K562 (cell line): ENCODE measurements at regions not wholly inside any gene's neighbourhood (a gene's known extent, or its start where the extent isn't known, plus 50 kb on each side); places are given as distances from the start of the nearest gene placed in this dataset.

Source experiments
- ATAC-seq: fragments of 200-7000 bp; cut with Tn5 transposase; 3 replicates; pipeline ENCODE4 v1.9.1; 2020; ENCODE audit warnings: moderate library complexity
- BruUV-seq: library from RNA; stranded (reverse); fragments of 400-500 nt; replicated peaks from 2 replicates; lab custom pipeline; 2021; lab: Mats Ljungman, UMichigan
- CTCF ChIA-PET: fragments of 300-600 bp; formaldehyde crosslinking; extraction: SDS; loops from one replicate; lab custom pipeline; 2021; ENCODE audit warnings: low intra/inter-chr PET ratio; lab: Yijun Ruan, JAX
- POLR2A ChIA-PET: fragments of 300-600, 350-650 bp; sonication (Branson Sonifier 250); formaldehyde crosslinking; extraction: SDS; loops from one replicate; lab custom pipeline; 2021; ENCODE audit warnings: antibody characterized with exemption, inconsistent platforms; lab: Yijun Ruan, JAX
- DNase-seq, 4 experiments: peaks; one replicate each; pipeline versions ENCODE4 v3.0.0 to v3.0.0-alpha.2; 2011 to 2018; ENCODE audit warnings: low spot score in 3 of 4, mixed read lengths in 3 of 4; ENCODE audit errors: extremely low read depth in 1 of 4
- FAIRE-seq: peaks from 2 replicates; lab custom pipeline; 2011; peaks lifted over from hg19 to GRCh38; lab: Jason Lieb, UNC
- H2AFZ ChIP-seq: 2 replicates; pipeline ENCODE4 v1.6.0; 2011; ENCODE audit warnings: low read depth, low read length, control low read depth, inconsistent platforms
- H3K27ac ChIP-seq: fragments of 200-600 bp; 3 replicates; pipeline ENCODE4 v1.8.0; 2011; ENCODE audit warnings: low read depth, mild to moderate bottlenecking, control low read depth, inconsistent platforms, low read length, moderate library complexity, mixed read lengths; ENCODE audit errors: extremely low read depth
- H3K27me3 ChIP-seq, 2 experiments: fragments of 300-600 bp in 1 of 2; 2 replicates in 1 of 2; 3 replicates in 1 of 2; pipeline versions ENCODE4 v1.6.0 to v1.8.0; 2011; ENCODE audit warnings: inconsistent platforms in 2 of 2, low read length in 2 of 2, mild to moderate bottlenecking in 1 of 2, mixed read lengths in 1 of 2, moderate library complexity in 1 of 2; ENCODE audit not compliant: control insufficient read depth in 2 of 2, insufficient read depth in 2 of 2
- H3K36me3 ChIP-seq: fragments of 300-600 bp; 3 replicates; pipeline ENCODE4 v1.8.0; 2011; ENCODE audit warnings: mild to moderate bottlenecking, low read length, inconsistent platforms; ENCODE audit not compliant: control insufficient read depth, insufficient read depth
- H3K4me1 ChIP-seq, 2 experiments: fragments of 200-600 bp in 1 of 2; replicated peaks in 1 of 2; 2 replicates in 1 of 2; 3 replicates in 1 of 2; pipeline versions ENCODE4 v1.5.1 to v1.8.0; 2011; ENCODE audit warnings: inconsistent platforms in 2 of 2, low read length in 2 of 2, mild to moderate bottlenecking in 1 of 2, mixed read lengths in 1 of 2, moderate library complexity in 1 of 2; ENCODE audit not compliant: control insufficient read depth in 2 of 2, insufficient read depth in 2 of 2
- H3K4me2 ChIP-seq: 2 replicates; pipeline ENCODE4 v1.6.1; 2011; ENCODE audit warnings: low read length, control low read depth, inconsistent platforms, mixed read lengths; ENCODE audit not compliant: insufficient read depth
- H3K4me3 ChIP-seq: fragments of 200-600 bp; sonication (generic), shearing (Covaris generic); 2 replicates; pipeline ENCODE4 v1.5.1; 2016; ENCODE audit warnings: control low read depth, inconsistent platforms
- H3K79me2 ChIP-seq: fragments of 200-600 bp; 3 replicates; pipeline ENCODE4 v1.8.0; 2011; ENCODE audit warnings: low read length, inconsistent platforms; ENCODE audit not compliant: control insufficient read depth, insufficient read depth
- H3K9ac ChIP-seq, 2 experiments: 2 replicates each; pipeline versions ENCODE4 v1.6.0 to v1.6.1; 2011; ENCODE audit warnings: low read depth in 2 of 2, low read length in 2 of 2, control low read depth in 1 of 2, inconsistent platforms in 1 of 2, mild to moderate bottlenecking in 1 of 2, mixed read lengths in 1 of 2; ENCODE audit not compliant: insufficient read depth in 1 of 2
- H3K9me1 ChIP-seq: one replicate; pipeline ENCODE4 v1.6.0; 2011; ENCODE audit warnings: inconsistent platforms, mild to moderate bottlenecking, low read length, moderate library complexity; ENCODE audit not compliant: control insufficient read depth, insufficient read depth
- H3K9me3 ChIP-seq: replicated peaks from 2 replicates; pipeline ENCODE4 v1.5.1; 2011; ENCODE audit warnings: low read depth, low read length, inconsistent platforms; ENCODE audit not compliant: control insufficient read depth, insufficient read depth
- H4K20me1 ChIP-seq: replicated peaks from 2 replicates; pipeline ENCODE4 v1.6.1; 2011; ENCODE audit warnings: low read length, inconsistent platforms, mixed read lengths; ENCODE audit not compliant: control insufficient read depth, insufficient read depth
- DIDO1 ChIP-seq: fragments of 450-650 bp; IDR thresholded peaks from 2 replicates; pipeline ENCODE4 v1.6.1; 2016; ENCODE audit warnings: low read depth, missing biosample characterization, missing genetic modification characterization
- GATAD2B ChIP-seq: fragments of 450-650 bp; IDR thresholded peaks from 2 replicates; pipeline ENCODE4 v1.6.1; 2017; ENCODE audit warnings: mild to moderate bottlenecking, borderline replicate concordance
- HNRNPL ChIP-seq: fragments of 200-400 bp; formaldehyde crosslinking; IDR thresholded peaks from 2 replicates; pipeline ENCODE4 v1.6.1; 2017; ENCODE audit warnings: low read depth, mild to moderate bottlenecking, low read length
- KAT7 ChIP-seq: sonication (generic); formaldehyde crosslinking; IDR thresholded peaks from 2 replicates; pipeline ENCODE4 v1.8.0; 2022; ENCODE audit warnings: missing genetic modification reagents, mild to moderate bottlenecking, borderline replicate concordance
- NCOA1 ChIP-seq: fragments of 450-650 bp; IDR thresholded peaks from 2 replicates; pipeline ENCODE4 v1.6.1; 2016; ENCODE audit warnings: low read depth
- RBM22 ChIP-seq: fragments of 200-400 bp; formaldehyde crosslinking; IDR thresholded peaks from 2 replicates; pipeline ENCODE4 v1.6.1; 2018; ENCODE audit warnings: low read length, low read depth; ENCODE audit not compliant: poor library complexity, severe bottlenecking
- SNRNP70 ChIP-seq: fragments of 200-400 bp; formaldehyde crosslinking; optimal IDR thresholded peaks from 2 replicates; pipeline ENCODE3; 2017; ENCODE audit warnings: low read depth, low read length
- TAF7 ChIP-seq: fragments of 450-650 bp; IDR thresholded peaks from 2 replicates; pipeline ENCODE4 v1.6.1; 2016; ENCODE audit warnings: missing genetic modification characterization, missing compliant biosample characterization
- XRCC4 ChIP-seq: IDR thresholded peaks from one replicate; pipeline ENCODE4 v1.6.1; 2011; ENCODE audit not compliant: insufficient read depth, insufficient read length; ENCODE audit errors: extremely low read depth
- ZNF445 ChIP-seq: fragments of 250-450 bp; sonication (Bioruptor Pico); IDR thresholded peaks from 2 replicates; pipeline ENCODE4 v1.4.0; 2020; ENCODE audit warnings: low read depth, mild to moderate bottlenecking, moderate library complexity
- WGBS: fragments of 100-300 bp; shearing (Covaris generic); methylation state at CpG from one replicate; pipeline ENCODE4 v1.1.6; 2016; ENCODE audit warnings: low coverage, mixed read lengths; ENCODE audit not compliant: insufficient coverage; ENCODE audit errors: missing lambda C conversion rate; 5-methylcytosine and 5-hydroxymethylcytosine counted together
- in situ Hi-C: fragments of 300-500 bp; cut with MboI; formaldehyde crosslinking; loops from 4 replicates; pipeline ENCODE4 v1.15.0; 2018; ENCODE audit warnings: inconsistent platforms, mixed read lengths
- intact Hi-C: fragments of 100-400 bp; cut with micrococcal nuclease; formaldehyde crosslinking; loops from 2 replicates; pipeline ENCODE4 v1.14.2; 2022

GRCh38 chr15:29638781-29639180 lies 183.5 kb downstream of the TJP1 start:
- intact Hi-C loops, result no loop called here
- Histone ChIP-seq H3K4me2 (no peak overlapping the region), H3K9ac (no peak overlapping the region), H3K9me1 (no peaks in the 10 kb centered on the region), H3K4me1 (no peaks in the 10 kb centered on the region), H3K27me3 (peaks cover 0 to 15% of the 10 kb centered on the region in 2 experiments; a peak in 2 of 5 replicates), H3K36me3 (no peaks in the 10 kb centered on the region), H3K9me3 (no peaks in the 10 kb centered on the region), H2AFZ (no peak overlapping the region), H3K4me3 (no peak overlapping the region), H4K20me1 (no peaks in the 10 kb centered on the region), H3K27ac (no peak overlapping the region), H3K79me2 (no peaks in the 10 kb centered on the region)
- TF ChIP-seq KAT7 (CRISPR knock-in tag) (no peak), GATAD2B (no peak), TAF7 (tag) (no peak), NCOA1 (no peak), RBM22 (no peak), DIDO1 (tag) (no peak), HNRNPL (no peak), XRCC4 (no peak), SNRNP70 (no peak), ZNF445 (no peak)
- no peak for DNase-seq
- ChIA-PET POLR2A (no interaction called here), CTCF (no interaction called here)
- FAIRE-seq, result no peak
- no TSS peak for BruUV-seq
- no peak for ATAC-seq
- in situ Hi-C loops, result no loop called here
- WGBS, result 0% methylated on average over 4 of the region's 4 CpGs
